Naive thymus-derived CD8-positive, alpha-beta T cell (primary cell): ENCODE measurements at regions not wholly inside any gene's neighbourhood (a gene's known extent, or its start where the extent isn't known, plus 50 kb on each side); places are given as distances from the start of the nearest gene placed in this dataset.

Source experiments
- ATAC-seq, 2 donors: fragments of 150-1000 bp; cut with Tn5 transposase in 1 of 2; sonication (Bioruptor Pico), chemical (Tn5 transposase) in 1 of 2; 1 replicate in 1 of 2; 2 replicates in 1 of 2; pipeline ENCODE4 v1.10.0; 2021; ENCODE audit warnings: mild to moderate bottlenecking in 2 of 2, moderate library complexity in 2 of 2
- POLR2A ChIA-PET: fragments of 350-600 bp; sonication (Branson Sonifier 250); formaldehyde crosslinking; loops from one replicate; lab custom pipeline; 2021; ENCODE audit warnings: antibody characterized with exemption; lab: Charles Lee
- DNase-seq, 10 donors: peaks; one replicate each; pipeline versions ENCODE4 v3.0.0 to v3.0.0-alpha.2; 2020 to 2022
- H3K27ac Mint-ChIP-seq, 10 donors: one replicate each; pipeline ENCODE4 v1.8.0; 2020 to 2022; ENCODE audit warnings: mild to moderate bottlenecking in 10 of 10, mixed read lengths in 10 of 10, moderate library complexity in 4 of 10, inconsistent platforms in 1 of 10
- H3K27me3 Mint-ChIP-seq, 5 donors: one replicate each; pipeline ENCODE4 v1.8.0; 2021 to 2022; ENCODE audit warnings: mixed read lengths in 5 of 5
- H3K36me3 Mint-ChIP-seq, 3 donors: one replicate each; pipeline ENCODE4 v1.8.0; 2020 to 2022; ENCODE audit warnings: mixed read lengths in 3 of 3, mild to moderate bottlenecking in 2 of 3, inconsistent platforms in 1 of 3
- H3K4me1 Mint-ChIP-seq, 4 donors: one replicate each; pipeline ENCODE4 v1.8.0; 2021 to 2022; ENCODE audit warnings: mixed read lengths in 4 of 4
- H3K4me3 Mint-ChIP-seq, 10 donors: one replicate each; pipeline ENCODE4 v1.8.0; 2020 to 2022; ENCODE audit warnings: mild to moderate bottlenecking in 10 of 10, mixed read lengths in 10 of 10, moderate library complexity in 6 of 10, inconsistent platforms in 1 of 10
- H3K9me3 Mint-ChIP-seq, 9 donors: one replicate each; pipeline ENCODE4 v1.8.0; 2020 to 2022; ENCODE audit warnings: mixed read lengths in 9 of 9, mild to moderate bottlenecking in 3 of 9, inconsistent platforms in 1 of 9, moderate library complexity in 1 of 9

DNA sequence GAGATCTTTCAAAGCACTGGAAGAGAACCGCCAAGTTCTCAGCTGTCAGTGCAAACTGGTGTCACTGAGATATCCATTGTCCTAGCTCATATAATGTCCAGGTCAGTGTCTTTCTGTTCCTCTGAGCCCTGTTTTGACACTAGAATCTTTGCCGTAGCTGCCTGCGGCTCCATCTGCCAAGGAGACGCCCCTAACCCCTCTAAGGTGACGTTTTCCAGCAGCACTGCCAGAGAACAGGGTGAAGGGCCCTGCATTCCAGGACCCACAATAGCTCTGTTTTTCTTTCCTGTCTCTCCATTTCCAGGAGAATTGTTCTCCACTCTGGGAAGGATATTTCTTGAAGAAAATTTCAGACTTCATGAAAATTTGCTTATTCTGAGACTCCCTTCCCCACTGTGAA, 181.7 kb upstream of the SLC39A10 start:
- no peak for ATAC-seq
- POLR2A ChIA-PET = interaction anchor here (0.7 kb wide), 1 partner anchor 340 kb away, joined by 6 read pairs; no protein-coding TSS in a partner anchor
- H3K27me3 Mint-ChIP-seq = no peaks in the 10 kb centered on the region
- peaks cover 0 to 4% (median 1%) of the 10 kb centered on the region in 9 donors for H3K9me3 Mint-ChIP-seq
- peaks cover 7 to 20% (median 10%) of the 10 kb centered on the region in 4 donors for H3K4me1 Mint-ChIP-seq
- peak overlapping the region in 1 of 10 donors; percentile 59 for H3K4me3 Mint-ChIP-seq
- peaks cover 0 to 10% (median 7%) of the 10 kb centered on the region in 3 donors for H3K36me3 Mint-ChIP-seq
- no peak for DNase-seq
- H3K27ac Mint-ChIP-seq = no peak overlapping the region

DNA sequence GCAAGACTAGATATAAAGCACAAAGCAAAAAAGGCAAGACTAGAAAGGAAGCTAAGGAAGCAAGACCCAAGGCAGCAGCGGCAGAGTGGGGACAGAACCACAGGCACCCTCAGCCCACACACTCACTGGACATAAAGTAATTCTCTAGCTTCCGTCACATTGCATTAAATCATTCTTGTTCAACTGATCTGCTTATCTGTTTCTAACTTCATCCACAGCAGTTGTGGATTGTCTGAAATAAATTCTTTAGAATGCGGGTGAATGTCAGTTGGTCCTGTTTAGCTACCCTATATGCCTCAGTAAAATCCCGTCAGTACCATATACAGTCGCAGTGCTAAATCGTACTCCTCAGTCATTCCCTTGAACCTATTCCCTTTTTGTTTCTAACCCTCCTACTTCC, 183.2 kb upstream of the SLC39A10 start:
- Mint-ChIP-seq H3K27me3 (no peaks in the 10 kb centered on the region), H3K27ac (peak overlapping the region in 1 of 10 donors; percentile 21), H3K9me3 (peaks cover 0 to 4% (median 1%) of the 10 kb centered on the region in 9 donors), H3K4me3 (no peak overlapping the region), H3K4me1 (peaks cover 7 to 23% (median 10%) of the 10 kb centered on the region in 4 donors), H3K36me3 (peaks cover 0 to 8% (median 0%) of the 10 kb centered on the region in 3 donors)
- DNase-seq (no peak), ATAC-seq (no peak)
- POLR2A ChIA-PET = no interaction called here

DNA sequence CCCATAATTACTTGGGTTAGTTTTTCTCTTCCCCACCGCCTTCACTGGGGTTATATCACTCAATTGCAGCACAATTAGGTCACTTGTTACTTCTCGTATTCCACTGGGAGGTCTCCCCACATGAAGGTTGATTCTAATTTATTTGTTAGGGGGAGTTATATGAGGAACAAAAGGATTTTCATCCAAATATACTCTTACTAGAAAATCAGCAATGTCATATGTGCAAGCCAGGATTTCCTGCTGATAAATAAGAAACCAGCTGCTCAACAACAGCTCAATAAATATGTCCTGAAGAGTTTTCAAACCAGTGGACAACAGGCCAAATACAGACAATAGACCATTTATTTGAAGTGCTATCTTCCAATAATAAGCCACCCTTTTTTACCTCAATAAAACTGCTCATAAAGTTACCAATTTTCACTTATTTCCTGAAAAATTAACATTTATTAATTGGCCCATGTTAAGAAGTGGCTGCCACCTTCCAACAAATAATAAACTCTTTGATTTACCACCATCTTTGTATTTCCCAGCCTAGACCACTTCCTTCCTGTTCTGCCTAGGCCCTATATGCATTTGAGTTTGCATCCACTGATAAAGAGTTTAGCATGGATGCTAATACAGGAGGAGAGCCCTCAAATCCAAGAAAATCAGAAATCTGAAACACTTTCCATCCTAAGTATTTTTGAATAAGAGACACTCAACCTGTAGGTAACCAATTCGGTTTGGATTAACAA, 184.4 kb upstream of the SLC39A10 start:
- DNase-seq (no peak), ATAC-seq (no peak)
- H3K4me3 Mint-ChIP-seq = peak overlapping the region in 1 of 10 donors; percentile 5
- POLR2A ChIA-PET = no interaction called here
- peaks cover 0 to 8% (median 0%) of the 10 kb centered on the region in 3 donors for H3K36me3 Mint-ChIP-seq
- H3K27me3 Mint-ChIP-seq = no peaks in the 10 kb centered on the region
- H3K4me1 Mint-ChIP-seq = peaks cover 7 to 29% (median 12%) of the 10 kb centered on the region in 4 donors
- H3K9me3 Mint-ChIP-seq = peaks cover 0 to 5% (median 2%) of the 10 kb centered on the region in 9 donors
- no peak overlapping the region for H3K27ac Mint-ChIP-seq

DNA sequence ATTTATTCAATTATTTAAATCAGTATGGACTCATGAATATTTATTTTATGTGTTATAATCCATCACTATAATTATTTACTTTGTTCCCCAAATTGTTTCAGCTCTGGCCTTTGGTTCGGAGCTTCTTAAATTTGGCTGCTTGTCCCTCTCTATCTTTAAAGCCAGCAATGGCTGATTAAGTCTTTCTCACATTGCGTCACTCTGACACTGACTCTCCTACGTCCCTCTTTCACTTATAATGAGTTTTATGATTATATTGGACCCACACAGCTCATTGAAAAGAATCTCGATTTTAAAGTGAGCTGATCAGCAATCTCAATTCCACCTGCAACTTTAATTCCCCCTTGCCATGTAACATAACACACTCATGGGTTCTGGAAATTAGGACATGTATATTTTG, 185.2 kb upstream of the SLC39A10 start:
- ATAC-seq = no peak
- DNase-seq = no peak
- H3K4me1 Mint-ChIP-seq = peaks cover 5 to 25% (median 10%) of the 10 kb centered on the region in 4 donors
- POLR2A ChIA-PET = no interaction called here
- H3K4me3 Mint-ChIP-seq = no peak overlapping the region
- H3K9me3 Mint-ChIP-seq = peaks cover 0 to 9% (median 0%) of the 10 kb centered on the region in 9 donors
- H3K27me3 Mint-ChIP-seq = no peaks in the 10 kb centered on the region
- peaks cover 0 to 2% (median 2%) of the 10 kb centered on the region in 3 donors for H3K36me3 Mint-ChIP-seq
- no peak overlapping the region for H3K27ac Mint-ChIP-seq

DNA sequence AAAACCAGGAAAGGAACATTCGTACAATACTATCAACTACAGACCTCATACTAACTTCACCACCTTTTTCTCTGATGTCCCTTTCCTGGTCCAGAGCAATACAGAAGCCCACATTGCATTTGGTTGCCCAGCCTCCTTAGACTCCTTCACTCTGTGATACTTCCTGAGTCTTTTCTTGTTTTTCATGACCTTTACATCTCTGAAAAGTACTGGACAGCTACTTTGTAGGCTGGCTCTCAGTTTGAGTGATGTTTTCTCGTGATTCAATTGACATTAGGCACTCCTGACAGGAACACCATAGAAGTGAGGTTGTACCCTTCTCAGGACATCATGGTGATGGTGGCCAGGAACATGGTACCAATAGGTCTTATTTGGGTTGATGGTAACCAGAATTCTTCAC, 185.9 kb upstream of the SLC39A10 start:
- no peak overlapping the region for H3K27ac Mint-ChIP-seq
- POLR2A ChIA-PET = no interaction called here
- peaks cover 0 to 14% (median 2%) of the 10 kb centered on the region in 9 donors for H3K9me3 Mint-ChIP-seq
- ATAC-seq (no peak), DNase-seq (no peak)
- H3K36me3 Mint-ChIP-seq = peaks cover 0 to 5% (median 3%) of the 10 kb centered on the region in 3 donors
- H3K4me3 Mint-ChIP-seq = no peak overlapping the region
- H3K27me3 Mint-ChIP-seq = no peaks in the 10 kb centered on the region
- H3K4me1 Mint-ChIP-seq = peaks cover 5 to 25% (median 10%) of the 10 kb centered on the region in 4 donors

DNA sequence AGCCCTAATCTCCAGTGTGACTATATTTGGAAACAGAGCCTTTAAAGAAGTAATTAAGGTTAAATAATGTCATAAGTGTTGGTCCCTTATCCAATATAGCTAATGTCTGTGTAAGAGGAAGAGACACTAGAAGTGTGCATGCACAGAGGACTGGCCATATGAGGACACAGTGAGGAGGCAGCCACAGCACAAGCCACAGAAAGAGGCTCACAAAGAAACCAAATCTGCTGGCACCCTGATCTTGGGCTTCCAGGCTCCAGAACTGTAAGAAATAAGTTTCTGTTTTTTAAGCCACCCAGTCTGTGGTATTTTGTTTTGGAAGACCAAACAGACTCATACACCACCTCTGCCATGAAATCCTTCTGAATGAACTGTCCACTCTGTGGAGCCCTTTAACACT, 186.4 kb upstream of the SLC39A10 start:
- no peaks in the 10 kb centered on the region for H3K27me3 Mint-ChIP-seq
- POLR2A ChIA-PET = interaction anchor here (0.5 kb wide), 1 partner anchor 27 kb away, joined by 3 read pairs; no protein-coding TSS in a partner anchor

DNA sequence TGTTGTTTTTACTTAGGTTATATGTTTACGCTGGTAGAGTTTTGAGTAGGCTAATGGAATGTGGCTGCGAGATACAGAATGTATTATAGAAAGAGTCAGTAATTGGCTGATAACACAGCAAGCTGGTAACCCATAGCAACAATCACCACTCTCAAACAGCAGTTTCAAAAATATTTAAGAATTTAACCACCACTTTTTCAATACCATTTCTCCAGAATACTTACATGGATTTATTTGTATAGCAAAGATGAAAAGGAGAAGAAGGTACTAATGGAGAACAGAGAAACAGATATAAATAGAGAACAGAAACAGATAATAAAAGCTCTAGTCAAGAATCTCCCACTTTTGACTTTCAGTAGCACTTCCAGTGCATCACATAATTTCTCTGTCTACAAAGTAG, 188.3 kb upstream of the SLC39A10 start:
- DNase-seq (no peak), ATAC-seq (no peak)
- Mint-ChIP-seq H3K27me3 (no peaks in the 10 kb centered on the region), H3K4me3 (no peak overlapping the region), H3K36me3 (peaks cover 0 to 11% (median 6%) of the 10 kb centered on the region in 3 donors), H3K9me3 (peaks cover 0 to 22% (median 6%) of the 10 kb centered on the region in 9 donors), H3K4me1 (peaks cover 5 to 21% (median 10%) of the 10 kb centered on the region in 4 donors), H3K27ac (peak overlapping the region in 1 of 10 donors; percentile 51)
- POLR2A ChIA-PET = no interaction called here

More for the DNA sequence above, 186.4 kb upstream of the SLC39A10 start:
- Mint-ChIP-seq H3K4me1 (peaks cover 5 to 25% (median 10%) of the 10 kb centered on the region in 4 donors), H3K36me3 (peaks cover 0 to 10% (median 6%) of the 10 kb centered on the region in 3 donors), H3K9me3 (peaks cover 0 to 20% (median 5%) of the 10 kb centered on the region in 9 donors), H3K27ac (no peak overlapping the region), H3K4me3 (no peak overlapping the region)
- ATAC-seq (no peak), DNase-seq (no peak)

DNA sequence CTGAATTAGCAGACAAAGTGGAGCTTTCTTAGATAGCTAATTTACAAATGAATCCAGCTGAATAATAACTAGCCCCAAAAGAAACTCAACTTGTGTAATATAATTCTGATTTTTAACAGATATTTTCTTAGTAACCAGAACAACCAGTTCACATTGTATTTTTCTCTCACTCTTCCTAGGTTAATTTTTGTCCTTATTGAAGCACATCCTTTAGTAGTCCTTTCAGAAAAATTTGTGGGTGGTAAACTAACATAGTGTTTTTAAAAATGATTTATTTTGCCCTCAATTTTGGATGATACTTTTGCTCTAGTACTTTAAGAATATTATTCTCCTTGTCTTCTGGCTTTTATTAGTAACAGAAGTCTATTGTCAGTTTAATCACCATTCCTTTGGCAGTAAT, 190.6 kb upstream of the SLC39A10 start:
- Mint-ChIP-seq H3K27me3 (no peaks in the 10 kb centered on the region), H3K4me3 (no peak overlapping the region), H3K27ac (no peak overlapping the region), H3K36me3 (peaks cover 0 to 11% (median 5%) of the 10 kb centered on the region in 3 donors), H3K4me1 (peaks cover 3 to 16% (median 9%) of the 10 kb centered on the region in 4 donors), H3K9me3 (peaks cover 0 to 22% (median 6%) of the 10 kb centered on the region in 9 donors)
- ATAC-seq = no peak
- POLR2A ChIA-PET = no interaction called here
- no peak for DNase-seq

DNA sequence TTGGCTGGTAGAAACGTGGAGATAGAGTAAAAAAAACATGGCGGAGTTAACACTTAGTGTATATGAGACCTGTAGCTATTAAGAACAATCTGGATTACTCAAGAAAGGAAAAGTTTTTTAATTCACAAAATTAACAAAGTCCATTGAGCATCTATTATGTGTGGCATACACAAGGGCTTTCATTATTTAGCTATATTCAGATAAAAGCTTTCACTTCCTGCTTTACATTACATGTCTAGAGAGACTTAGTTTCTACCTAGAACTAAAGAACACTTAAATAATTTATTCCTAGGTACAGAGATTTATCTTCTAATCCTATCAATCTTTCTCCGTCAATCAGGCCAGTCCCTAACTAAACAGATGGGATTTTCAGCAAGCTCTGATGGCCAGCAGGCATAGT, 196.0 kb upstream of the SLC39A10 start:
- Mint-ChIP-seq H3K4me1 (peaks cover 3 to 8% (median 6%) of the 10 kb centered on the region in 4 donors), H3K27ac (no peak overlapping the region), H3K27me3 (no peaks in the 10 kb centered on the region), H3K9me3 (peaks cover 0 to 8% (median 2%) of the 10 kb centered on the region in 9 donors), H3K36me3 (peaks cover 0 to 10% (median 3%) of the 10 kb centered on the region in 3 donors), H3K4me3 (no peak overlapping the region)
- POLR2A ChIA-PET = no interaction called here
- ATAC-seq (no peak), DNase-seq (no peak)

DNA sequence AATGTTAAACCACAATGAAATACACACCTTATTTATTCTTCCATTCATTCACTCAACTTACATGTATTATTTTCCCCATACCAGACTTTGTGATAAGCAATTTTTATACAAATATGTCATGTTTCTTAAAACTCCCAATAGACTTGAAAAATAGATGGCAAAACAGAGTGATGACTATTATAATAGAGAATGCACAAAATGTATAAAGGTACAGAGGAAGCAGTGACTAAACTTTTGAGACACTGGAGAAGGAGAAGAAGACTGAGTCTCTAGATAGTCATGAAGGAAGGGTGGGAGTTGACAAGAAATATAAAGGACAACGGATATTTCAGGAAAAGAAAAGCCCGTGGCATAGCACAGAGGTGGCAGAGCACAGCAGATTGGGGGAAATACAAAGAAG, 198.1 kb upstream of the SLC39A10 start:
- no peaks in the 10 kb centered on the region for H3K27me3 Mint-ChIP-seq
- POLR2A ChIA-PET = no interaction called here
- H3K4me1 Mint-ChIP-seq = peaks cover 3 to 10% (median 8%) of the 10 kb centered on the region in 4 donors
- ATAC-seq (no peak), DNase-seq (no peak)
- peaks cover 0 to 5% (median 2%) of the 10 kb centered on the region in 3 donors for H3K36me3 Mint-ChIP-seq
- no peak overlapping the region for H3K4me3 Mint-ChIP-seq
- peak overlapping the region in 2 of 10 donors; percentile 18 to 23 for H3K27ac Mint-ChIP-seq
- peaks cover 0 to 4% (median 0%) of the 10 kb centered on the region in 9 donors for H3K9me3 Mint-ChIP-seq

DNA sequence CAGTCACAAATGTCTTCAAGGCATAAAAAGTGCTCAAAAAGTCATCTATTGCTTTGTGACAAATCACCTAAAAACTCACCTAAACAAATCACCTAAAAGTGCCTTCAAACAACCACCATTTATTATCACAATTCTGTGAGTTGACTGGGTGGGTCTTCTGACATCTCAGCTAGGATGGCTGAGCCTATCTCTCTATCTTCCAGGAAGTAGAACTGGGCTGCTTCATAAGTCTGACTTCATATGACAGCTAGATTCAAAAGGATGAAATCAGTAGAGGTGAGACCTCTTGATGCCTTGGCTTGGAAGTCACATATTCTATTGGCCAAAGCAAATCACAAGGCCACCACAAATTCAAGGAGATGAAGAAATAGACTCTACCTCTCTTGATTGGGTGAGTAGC, 199.2 kb upstream of the SLC39A10 start:
- no peak for DNase-seq
- H3K27ac Mint-ChIP-seq = no peak overlapping the region

DNA sequence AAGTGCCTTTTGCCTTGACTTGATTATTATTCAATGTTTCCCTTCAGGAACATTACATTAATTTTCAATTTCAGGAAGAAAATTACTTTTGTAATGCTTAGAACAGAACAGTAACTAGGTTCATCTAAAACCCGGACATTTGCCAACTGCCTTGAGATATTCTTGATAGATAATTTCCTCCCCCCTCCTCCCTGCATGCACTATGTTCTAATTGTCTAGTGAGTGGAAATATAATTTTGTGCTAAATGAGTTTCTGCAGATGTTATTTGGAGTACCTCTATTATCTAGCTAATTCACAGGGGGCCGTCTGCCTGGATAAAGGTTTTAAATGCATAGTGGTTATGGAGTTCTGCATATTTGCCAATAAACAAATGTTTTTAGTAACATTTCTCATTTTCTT, 200.3 kb upstream of the SLC39A10 start:
- H3K27me3 Mint-ChIP-seq = no peaks in the 10 kb centered on the region
- peak overlapping the region in 1 of 10 donors; percentile 61 for H3K27ac Mint-ChIP-seq
- DNase-seq = no peak
- peaks cover 0 to 4% (median 0%) of the 10 kb centered on the region in 9 donors for H3K9me3 Mint-ChIP-seq
- no peak overlapping the region for H3K4me3 Mint-ChIP-seq
- ATAC-seq = no peak
- peaks cover 6 to 11% (median 7%) of the 10 kb centered on the region in 4 donors for H3K4me1 Mint-ChIP-seq
- POLR2A ChIA-PET = no interaction called here
- peaks cover 0 to 5% (median 2%) of the 10 kb centered on the region in 3 donors for H3K36me3 Mint-ChIP-seq

More for the DNA sequence above, 199.2 kb upstream of the SLC39A10 start:
- Mint-ChIP-seq H3K9me3 (peaks cover 0 to 4% (median 0%) of the 10 kb centered on the region in 9 donors), H3K4me1 (peaks cover 3 to 11% (median 8%) of the 10 kb centered on the region in 4 donors), H3K27me3 (no peaks in the 10 kb centered on the region), H3K36me3 (peaks cover 0 to 5% (median 2%) of the 10 kb centered on the region in 3 donors), H3K4me3 (no peak overlapping the region)
- no peak for ATAC-seq
- POLR2A ChIA-PET = no interaction called here

DNA sequence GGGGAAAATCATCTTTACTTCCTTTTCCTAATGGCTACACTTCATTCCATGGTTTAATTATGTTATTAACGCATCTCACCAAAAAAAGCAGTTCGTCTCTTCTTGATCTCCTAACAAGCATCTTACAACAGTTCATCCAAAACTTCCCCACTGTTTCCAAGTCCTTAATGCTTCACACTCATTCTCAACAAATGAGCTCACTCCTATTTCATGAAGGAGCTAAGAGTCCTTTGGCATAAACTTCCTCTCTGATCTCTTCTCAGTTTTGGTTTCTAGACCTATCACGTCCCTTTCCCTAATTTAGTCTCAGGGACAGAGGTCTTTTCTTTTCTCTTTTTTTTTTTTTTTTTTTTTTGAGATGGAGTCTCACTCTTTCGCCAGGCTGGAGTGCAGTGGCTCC, 205.9 kb upstream of the SLC39A10 start:
- Mint-ChIP-seq H3K4me1 (peaks cover 0 to 6% (median 3%) of the 10 kb centered on the region in 4 donors), H3K4me3 (no peak overlapping the region), H3K36me3 (no peaks in the 10 kb centered on the region), H3K9me3 (no peaks in the 10 kb centered on the region), H3K27me3 (no peaks in the 10 kb centered on the region), H3K27ac (no peak overlapping the region)
- no peak for DNase-seq
- POLR2A ChIA-PET = no interaction called here
- no peak for ATAC-seq
